Activated CD4-positive, alpha-beta memory T cell treated with anti-CD3 and anti-CD28 coated beads for 36 hours (primary cell): ENCODE measurements at regions not wholly inside any gene's neighbourhood (a gene's known extent, or its start where the extent isn't known, plus 50 kb on each side); places are given as distances from the start of the nearest gene placed in this dataset.

Source experiments
- CTCF ChIA-PET: fragments of 350-600 bp; sonication (Branson Sonifier 250); formaldehyde crosslinking; loops from one replicate; lab custom pipeline; 2021; ENCODE audit warnings: antibody characterized with exemption, inconsistent platforms; lab: Charles Lee
- POLR2A ChIA-PET: fragments of 350-600 bp; sonication (Branson Sonifier 250); formaldehyde crosslinking; loops from one replicate; lab custom pipeline; 2021; ENCODE audit warnings: antibody characterized with exemption; lab: Charles Lee
- DNase-seq: peaks from one replicate; pipeline ENCODE4 v3.0.0-alpha.2; 2020
- H3K27ac Mint-ChIP-seq: one replicate; pipeline ENCODE4 v1.8.0; 2021; ENCODE audit warnings: mixed read lengths
- H3K27me3 Mint-ChIP-seq: one replicate; pipeline ENCODE4 v1.8.0; 2021; ENCODE audit warnings: mixed read lengths
- H3K36me3 Mint-ChIP-seq: one replicate; pipeline ENCODE4 v1.8.0; 2021; ENCODE audit warnings: mixed read lengths
- H3K4me1 Mint-ChIP-seq: one replicate; pipeline ENCODE4 v1.8.0; 2021; ENCODE audit warnings: low read depth, mixed read lengths
- H3K4me3 Mint-ChIP-seq: one replicate; pipeline ENCODE4 v1.8.0; 2021; ENCODE audit warnings: mild to moderate bottlenecking, mixed read lengths
- H3K9me3 Mint-ChIP-seq: one replicate; pipeline ENCODE4 v1.8.0; 2021; ENCODE audit warnings: mixed read lengths
- intact Hi-C: fragments of 100-400 bp; cut with micrococcal nuclease; formaldehyde crosslinking; loops from one replicate; pipeline ENCODE4 v1.15.1; 2023

DNA sequence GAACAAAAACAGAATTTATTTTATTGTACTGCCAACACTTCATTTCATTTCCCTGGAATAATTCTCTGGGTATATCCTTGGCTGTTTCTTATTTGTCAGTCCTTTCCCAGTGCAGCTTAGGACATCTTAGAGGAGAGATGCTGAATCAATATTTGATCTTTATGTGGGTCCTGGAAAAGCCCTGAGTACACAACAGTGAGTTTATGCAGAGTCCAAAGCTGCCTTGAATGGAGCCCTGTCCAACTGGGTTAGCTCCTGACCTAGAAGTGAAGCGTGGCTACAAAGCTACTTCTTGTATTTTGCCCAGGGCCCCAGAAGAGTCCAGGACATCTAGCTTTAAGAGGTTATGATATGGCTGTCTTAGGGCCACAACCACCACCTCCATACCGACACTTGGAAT, 378.0 kb upstream of the FAT3 start:
- ChIA-PET CTCF (no interaction called here), POLR2A (no interaction called here)
- H3K4me1 Mint-ChIP-seq, result no peaks in the 10 kb centered on the region
- no peaks in the 10 kb centered on the region for H3K27me3 Mint-ChIP-seq
- H3K36me3 Mint-ChIP-seq, result no peaks in the 10 kb centered on the region
- no peak for DNase-seq
- no peak overlapping the region for H3K4me3 Mint-ChIP-seq
- intact Hi-C loops, result no loop called here
- peaks cover 3% of the 10 kb centered on the region for H3K9me3 Mint-ChIP-seq
- H3K27ac Mint-ChIP-seq, result no peak overlapping the region

DNA sequence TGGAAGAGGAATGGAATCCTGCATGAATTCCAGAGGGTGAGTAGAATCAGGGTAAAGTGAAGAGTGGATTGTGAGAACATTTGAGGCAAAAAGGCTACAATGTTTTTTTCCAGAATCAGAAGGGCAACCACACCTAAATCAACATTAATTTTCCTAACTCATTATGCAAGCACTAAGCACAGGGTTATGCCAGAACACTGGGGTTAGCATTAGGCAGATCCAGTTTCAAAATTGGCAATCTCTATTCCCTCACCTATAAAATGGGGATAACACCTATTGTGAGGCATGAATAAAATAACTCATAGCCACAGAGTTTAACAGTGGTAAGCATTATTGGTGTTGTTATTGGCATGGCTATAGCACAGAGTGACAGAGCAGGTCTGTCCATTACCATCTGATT, 378.6 kb upstream of the FAT3 start:
- Mint-ChIP-seq H3K27ac (no peak overlapping the region), H3K36me3 (no peaks in the 10 kb centered on the region), H3K4me3 (no peak overlapping the region), H3K4me1 (no peaks in the 10 kb centered on the region), H3K9me3 (no peaks in the 10 kb centered on the region), H3K27me3 (no peaks in the 10 kb centered on the region)
- ChIA-PET CTCF (no interaction called here), POLR2A (no interaction called here)
- no peak for DNase-seq
- intact Hi-C loops, result no loop called here

DNA sequence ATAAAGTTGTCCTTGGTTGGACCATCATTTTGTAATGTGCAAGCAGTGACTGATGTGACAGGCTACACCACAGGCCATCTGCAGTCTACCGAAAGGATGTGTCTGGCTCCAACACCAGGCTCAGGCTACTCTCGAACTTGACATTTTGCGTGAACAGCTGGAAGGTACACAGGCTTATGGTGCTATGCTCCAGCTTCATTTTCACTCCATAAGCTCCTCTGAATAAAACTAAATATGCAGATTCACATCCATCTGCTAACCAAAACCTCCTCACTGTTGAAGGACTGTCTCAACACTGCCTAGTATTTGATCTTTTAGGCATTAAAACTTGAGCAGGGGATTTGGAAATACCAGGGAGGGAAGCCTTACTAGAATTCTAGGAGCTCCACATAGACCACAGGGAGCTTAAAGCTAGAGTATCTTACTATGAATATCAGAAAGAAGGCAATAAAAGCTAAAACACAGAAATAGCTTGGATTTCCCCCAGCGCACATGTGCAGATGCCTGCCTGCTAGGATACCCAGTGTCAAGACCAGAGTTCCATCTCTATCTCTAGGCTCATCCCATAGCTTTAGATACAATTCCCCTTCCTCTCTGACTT, 383.9 kb upstream of the FAT3 start:
- POLR2A ChIA-PET, result no interaction called here
- Mint-ChIP-seq H3K9me3 (peaks cover 2% of the 10 kb centered on the region), H3K4me3 (no peak overlapping the region), H3K27ac (no peak overlapping the region), H3K36me3 (no peaks in the 10 kb centered on the region), H3K27me3 (no peaks in the 10 kb centered on the region), H3K4me1 (no peaks in the 10 kb centered on the region)
- CTCF ChIA-PET, result no interaction called here
- no peak for DNase-seq
- intact Hi-C loops, result no loop called here

DNA sequence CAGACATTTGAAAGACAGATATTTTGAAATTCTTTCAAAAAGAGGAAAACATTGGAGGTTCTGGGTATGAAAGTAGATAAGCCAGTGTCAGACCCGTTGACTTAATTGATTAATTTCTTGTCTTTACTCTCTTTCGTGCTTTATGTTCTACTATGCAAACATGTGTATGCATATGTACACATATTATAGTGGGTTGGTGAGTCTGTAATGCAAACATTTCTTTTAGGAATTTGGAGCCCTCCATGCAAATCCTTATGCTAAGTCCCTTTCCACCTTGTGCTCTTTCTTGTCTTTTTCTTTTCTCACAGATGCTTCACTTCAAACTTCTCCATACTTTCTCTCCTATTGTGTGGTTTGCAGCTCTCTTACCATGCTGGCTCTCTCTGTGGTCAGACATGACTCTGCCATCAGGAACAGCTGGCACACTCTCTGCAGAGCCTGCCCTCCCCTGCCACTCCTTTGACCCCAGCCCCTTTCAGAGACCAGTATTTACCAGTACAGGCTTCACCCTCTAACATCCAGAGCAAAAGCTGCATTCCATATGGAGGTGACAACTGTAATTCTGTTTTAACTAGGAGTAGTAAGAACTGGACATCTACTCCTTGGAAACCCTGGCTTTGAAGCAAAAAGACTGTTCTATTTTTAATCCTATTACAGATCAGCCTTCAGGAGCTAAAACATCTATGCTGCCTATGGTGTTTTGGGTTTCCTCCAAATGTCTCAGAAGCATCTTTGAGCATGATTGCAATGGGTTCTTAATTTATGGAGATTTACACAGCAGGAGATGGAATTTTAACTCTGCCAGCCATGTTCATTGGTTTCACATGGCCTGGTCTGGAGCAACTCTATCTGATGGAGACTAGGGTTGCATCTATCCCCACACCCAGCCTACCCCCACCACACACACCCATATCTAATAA, 386.9 kb upstream of the FAT3 start:
- Mint-ChIP-seq H3K27ac (no peak overlapping the region), H3K36me3 (no peaks in the 10 kb centered on the region), H3K27me3 (no peaks in the 10 kb centered on the region), H3K9me3 (peaks cover 4% of the 10 kb centered on the region), H3K4me1 (no peaks in the 10 kb centered on the region), H3K4me3 (no peak overlapping the region)
- POLR2A ChIA-PET, result no interaction called here
- CTCF ChIA-PET, result interaction anchor here (0.7 kb wide), 1 partner anchor 51 kb away, joined by 3 read pairs; no protein-coding TSS in a partner anchor
- DNase-seq, result no peak
- intact Hi-C loops, result no loop called here

DNA sequence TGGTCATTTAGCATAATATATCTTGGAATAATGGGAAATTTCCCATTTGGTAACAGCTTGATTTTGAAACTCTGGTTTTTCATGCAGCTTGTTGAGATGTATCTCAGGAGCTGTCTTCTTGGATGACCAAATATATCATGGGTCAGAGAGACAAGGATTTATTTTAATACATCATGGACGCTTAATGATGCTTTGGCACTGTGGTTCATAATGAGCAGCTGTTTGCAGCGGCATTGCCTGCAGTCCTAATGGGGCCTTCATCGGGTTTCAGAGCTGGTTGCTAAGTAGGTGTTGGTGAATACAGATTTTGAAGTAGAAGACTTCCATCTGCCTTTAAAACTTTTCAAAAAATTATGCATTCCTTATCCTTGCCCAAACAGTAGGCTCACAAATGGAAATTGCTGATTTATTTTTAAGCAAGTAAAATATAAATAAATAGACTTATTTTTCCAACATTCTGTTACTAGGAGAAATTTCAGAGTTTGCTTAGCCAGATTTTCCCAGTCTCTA, 389.5 kb upstream of the FAT3 start:
- POLR2A ChIA-PET, result no interaction called here
- intact Hi-C loops, result no loop called here
- CTCF ChIA-PET, result interaction anchor here (0.5 kb wide), 1 partner anchor 58 kb away, joined by 3 read pairs; no protein-coding TSS in a partner anchor
- H3K4me1 Mint-ChIP-seq, result no peaks in the 10 kb centered on the region
- no peak overlapping the region for H3K4me3 Mint-ChIP-seq
- no peaks in the 10 kb centered on the region for H3K27me3 Mint-ChIP-seq
- H3K36me3 Mint-ChIP-seq, result no peaks in the 10 kb centered on the region
- H3K9me3 Mint-ChIP-seq, result peaks cover 6% of the 10 kb centered on the region
- H3K27ac Mint-ChIP-seq, result no peak overlapping the region
- no peak for DNase-seq

DNA sequence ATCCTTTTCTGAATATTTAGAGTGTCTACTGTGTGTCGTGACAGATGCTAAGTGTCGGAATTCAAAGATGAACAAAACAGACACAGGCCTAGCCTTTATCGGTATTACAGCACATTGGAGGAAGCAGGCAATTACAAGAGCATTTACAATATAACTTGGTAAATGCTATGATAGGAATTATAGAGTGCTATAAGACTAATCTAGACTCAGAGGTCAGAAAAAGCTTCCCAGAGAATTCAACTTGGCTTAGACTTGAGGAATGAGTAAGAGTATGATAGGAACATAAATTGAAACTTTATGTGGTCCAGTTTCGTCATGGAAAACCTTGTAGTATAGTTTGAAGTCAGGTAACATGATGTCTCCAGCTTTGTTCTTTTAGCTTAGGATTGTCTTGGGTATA, 395.7 kb upstream of the FAT3 start:
- CTCF ChIA-PET, result no interaction called here
- no peak for DNase-seq
- H3K27ac Mint-ChIP-seq, result no peak overlapping the region
- H3K4me3 Mint-ChIP-seq, result no peak overlapping the region
- H3K36me3 Mint-ChIP-seq, result no peaks in the 10 kb centered on the region
- H3K27me3 Mint-ChIP-seq, result no peaks in the 10 kb centered on the region
- H3K4me1 Mint-ChIP-seq, result no peaks in the 10 kb centered on the region
- POLR2A ChIA-PET, result no interaction called here
- peaks cover 6% of the 10 kb centered on the region for H3K9me3 Mint-ChIP-seq
- intact Hi-C loops, result no loop called here

DNA sequence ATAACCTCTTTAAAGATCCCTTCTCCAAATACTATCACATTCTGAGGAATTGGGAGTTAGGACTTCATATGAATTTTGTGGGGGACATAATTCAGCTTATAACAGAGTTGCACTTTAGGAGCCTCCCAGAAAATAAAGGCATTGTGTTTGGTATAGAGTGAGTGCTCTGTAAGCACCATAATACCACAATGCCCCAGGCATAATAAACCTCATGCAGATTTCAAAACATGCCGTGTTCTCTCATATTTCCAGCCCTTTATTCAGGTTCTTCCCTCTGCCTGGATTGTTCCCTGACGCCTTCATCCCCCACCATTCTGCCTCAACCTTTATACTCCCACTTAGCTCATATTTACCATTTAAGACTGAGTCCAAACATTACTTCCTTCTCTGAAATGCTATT, 398.8 kb upstream of the FAT3 start:
- no peak for DNase-seq
- Mint-ChIP-seq H3K36me3 (no peaks in the 10 kb centered on the region), H3K27ac (no peak overlapping the region), H3K9me3 (peaks cover 6% of the 10 kb centered on the region), H3K4me1 (no peaks in the 10 kb centered on the region), H3K27me3 (no peaks in the 10 kb centered on the region), H3K4me3 (no peak overlapping the region)
- CTCF ChIA-PET, result no interaction called here
- POLR2A ChIA-PET, result no interaction called here
- intact Hi-C loops, result no loop called here

DNA sequence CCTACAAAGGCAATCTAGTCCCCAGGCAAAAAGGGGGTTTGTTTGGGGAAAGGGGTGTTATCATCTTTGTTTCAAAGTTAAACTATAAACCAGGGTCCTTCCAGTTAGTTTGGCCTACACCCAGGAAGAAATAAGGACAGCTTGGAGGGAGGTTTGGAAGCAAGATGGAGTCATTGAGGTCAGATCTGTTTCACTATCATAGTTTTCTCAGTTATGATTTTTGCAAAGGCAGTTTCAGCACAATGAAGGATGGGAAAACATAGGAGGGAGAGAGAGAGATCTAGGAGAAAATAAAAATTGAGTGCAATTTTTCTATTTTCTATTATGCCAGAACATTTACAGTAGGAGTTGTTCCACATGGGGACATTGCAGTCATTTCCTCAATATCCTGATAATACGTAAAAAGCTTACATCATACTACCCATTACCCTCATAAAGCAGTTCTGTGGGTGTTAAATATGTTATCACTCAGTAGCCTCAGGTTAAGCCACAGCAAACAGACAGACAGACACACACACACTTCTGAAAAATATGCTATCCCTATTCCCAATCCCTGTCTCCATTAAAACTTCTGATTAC, 401.3 kb upstream of the FAT3 start:
- Mint-ChIP-seq H3K27ac (no peak overlapping the region), H3K4me3 (no peak overlapping the region), H3K9me3 (peaks cover 2% of the 10 kb centered on the region), H3K4me1 (no peaks in the 10 kb centered on the region), H3K27me3 (no peaks in the 10 kb centered on the region), H3K36me3 (no peaks in the 10 kb centered on the region)
- intact Hi-C loops, result no loop called here
- CTCF ChIA-PET, result no interaction called here
- POLR2A ChIA-PET, result no interaction called here
- no peak for DNase-seq

DNA sequence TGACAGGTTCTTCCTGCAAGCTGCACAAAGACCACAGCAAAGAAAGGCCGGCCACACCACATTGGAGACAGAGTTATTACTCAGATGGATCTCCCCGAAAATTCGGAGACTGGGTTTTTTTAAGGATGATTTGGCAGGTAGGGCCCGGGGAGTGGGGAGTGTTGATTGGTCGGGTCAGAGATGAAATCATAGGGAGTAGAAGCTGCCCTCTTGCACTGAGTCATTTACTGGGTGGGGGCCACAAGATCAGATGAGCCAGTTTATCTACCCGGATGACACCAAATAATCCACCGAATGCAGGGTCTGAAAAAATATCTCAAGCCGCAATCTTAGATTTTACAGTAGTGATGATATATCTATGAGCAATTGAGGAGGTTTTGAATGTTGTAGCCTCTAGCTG, 401.8 kb upstream of the FAT3 start:
- intact Hi-C loops, result no loop called here
- Mint-ChIP-seq H3K36me3 (no peaks in the 10 kb centered on the region), H3K4me3 (no peak overlapping the region), H3K4me1 (no peaks in the 10 kb centered on the region), H3K27me3 (no peaks in the 10 kb centered on the region), H3K27ac (no peak overlapping the region), H3K9me3 (peaks cover 2% of the 10 kb centered on the region)
- DNase-seq, result no peak
- ChIA-PET POLR2A (no interaction called here), CTCF (no interaction called here)

DNA sequence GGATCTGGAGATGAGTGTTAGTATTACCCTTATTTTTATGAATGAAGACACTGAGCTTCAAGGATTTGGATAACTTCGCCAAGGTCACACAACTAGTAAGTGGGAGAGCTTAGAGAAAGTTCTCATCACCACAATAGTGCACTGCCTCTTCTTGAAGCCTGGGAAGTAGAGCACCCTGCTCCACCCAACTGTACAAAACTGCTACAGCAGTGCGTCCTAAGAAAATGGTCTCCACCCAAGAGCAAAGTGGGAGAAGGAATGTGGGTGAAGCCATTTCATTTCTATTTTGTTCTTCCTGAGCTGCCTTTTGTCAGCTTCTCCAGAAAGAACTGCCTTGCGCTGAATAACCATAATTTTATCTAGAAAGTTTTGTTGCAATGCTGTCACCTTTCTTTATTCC, 403.9 kb upstream of the FAT3 start:
- CTCF ChIA-PET, result no interaction called here
- peaks cover 2% of the 10 kb centered on the region for H3K9me3 Mint-ChIP-seq

DNA sequence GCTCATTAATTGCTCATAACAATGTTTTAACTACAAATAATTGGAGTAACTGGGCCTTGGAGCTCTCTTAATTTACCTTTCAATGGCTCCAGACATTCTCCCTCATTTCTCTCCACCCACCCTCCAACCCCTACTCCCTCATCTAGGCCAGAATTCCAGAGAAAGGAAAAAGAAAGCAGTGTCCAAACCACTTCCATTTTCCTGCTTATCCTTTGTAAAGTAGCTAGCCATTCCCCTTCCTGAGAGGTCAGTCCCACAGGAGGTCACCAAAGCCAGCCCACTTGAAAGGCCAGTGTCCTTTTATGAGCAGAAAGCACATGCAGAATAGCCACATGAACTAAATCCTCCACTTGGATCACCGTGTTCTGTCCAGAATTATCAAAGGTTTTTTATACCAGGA, 404.8 kb upstream of the FAT3 start:
- Mint-ChIP-seq H3K27ac (no peak overlapping the region), H3K36me3 (no peaks in the 10 kb centered on the region), H3K27me3 (no peaks in the 10 kb centered on the region), H3K4me1 (no peaks in the 10 kb centered on the region), H3K9me3 (peaks cover 2% of the 10 kb centered on the region), H3K4me3 (no peak overlapping the region)
- ChIA-PET CTCF (no interaction called here), POLR2A (no interaction called here)
- no peak for DNase-seq
- intact Hi-C loops, result no loop called here

More for the DNA sequence above, 403.9 kb upstream of the FAT3 start:
- Mint-ChIP-seq H3K36me3 (no peaks in the 10 kb centered on the region), H3K27me3 (no peaks in the 10 kb centered on the region), H3K27ac (no peak overlapping the region), H3K4me1 (no peaks in the 10 kb centered on the region), H3K4me3 (no peak overlapping the region)
- POLR2A ChIA-PET, result no interaction called here
- intact Hi-C loops, result no loop called here
- DNase-seq, result no peak

DNA sequence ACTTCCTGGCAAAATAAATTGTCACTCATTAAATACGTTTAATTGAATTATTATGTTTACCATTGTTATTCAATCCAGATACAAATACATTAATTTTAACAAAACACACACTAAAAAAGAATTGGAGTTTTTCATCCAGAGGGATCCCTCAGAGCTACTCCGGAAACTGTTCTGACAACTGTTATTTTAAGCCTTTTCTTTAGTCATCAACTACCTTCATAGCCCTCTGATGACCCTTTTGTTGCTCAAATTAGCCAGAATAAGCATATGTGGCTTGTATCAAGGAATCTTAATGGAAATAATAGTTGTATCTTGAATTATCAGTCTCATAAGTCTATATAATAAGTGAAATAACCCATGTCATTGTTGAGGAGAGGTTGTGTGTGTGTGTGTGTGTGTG, 405.4 kb upstream of the FAT3 start:
- CTCF ChIA-PET, result no interaction called here
- Mint-ChIP-seq H3K9me3 (peaks cover 2% of the 10 kb centered on the region), H3K27ac (no peak overlapping the region), H3K27me3 (no peaks in the 10 kb centered on the region), H3K4me3 (no peak overlapping the region), H3K4me1 (no peaks in the 10 kb centered on the region), H3K36me3 (no peaks in the 10 kb centered on the region)
- POLR2A ChIA-PET, result no interaction called here
- intact Hi-C loops, result no loop called here
- no peak for DNase-seq
